H9 (cell line): ENCODE measurements at regions not wholly inside any gene's neighbourhood (a gene's known extent, or its start where the extent isn't known, plus 50 kb on each side); places are given as distances from the start of the nearest gene placed in this dataset.

Experiments used
- DNase-seq: peaks from one replicate; pipeline ENCODE4 v3.0.0-alpha.2; 2017
- H2AFZ ChIP-seq: one replicate; pipeline ENCODE4 v1.6.1; 2013; ENCODE audit warnings: mild to moderate bottlenecking, low read length, control low read depth, moderate library complexity
- H2AK5ac ChIP-seq: 2 replicates; pipeline ENCODE4 v1.6.1; 2013; ENCODE audit warnings: low read length, control low read depth, mixed read lengths; ENCODE audit not compliant: insufficient read length
- H2BK120ac ChIP-seq: one replicate; pipeline ENCODE4 v1.6.1; 2013; ENCODE audit warnings: low read depth, mild to moderate bottlenecking, low read length, control low read depth, inconsistent platforms; ENCODE audit not compliant: poor library complexity, severe bottlenecking
- H2BK12ac ChIP-seq: 2 replicates; pipeline ENCODE4 v1.6.1; 2013; ENCODE audit warnings: low read length, control low read depth, mixed read lengths, low read depth; ENCODE audit not compliant: insufficient read length
- H2BK15ac ChIP-seq: 2 replicates; pipeline ENCODE4 v1.6.1; 2013; ENCODE audit warnings: low read depth, low read length, control low read depth
- H2BK20ac ChIP-seq: one replicate; pipeline ENCODE4 v1.6.1; 2013; ENCODE audit warnings: low read depth, mild to moderate bottlenecking, low read length, control low read depth, inconsistent platforms; ENCODE audit not compliant: poor library complexity, severe bottlenecking
- H2BK5ac ChIP-seq: 2 replicates; pipeline ENCODE4 v1.6.1; 2013; ENCODE audit warnings: low read length, control low read depth, mixed read lengths; ENCODE audit not compliant: insufficient read length
- H3K14ac ChIP-seq: 2 replicates; pipeline ENCODE4 v1.6.1; 2013; ENCODE audit warnings: low read length, control low read depth; ENCODE audit not compliant: insufficient read depth
- H3K18ac ChIP-seq: 2 replicates; pipeline ENCODE4 v1.6.1; 2013; ENCODE audit warnings: low read depth, mild to moderate bottlenecking, mixed read lengths, low read length, control low read depth; ENCODE audit not compliant: insufficient read length
- H3K23ac ChIP-seq: 2 replicates; pipeline ENCODE4 v1.6.1; 2013; ENCODE audit warnings: low read length, control low read depth, mixed read lengths, low read depth; ENCODE audit not compliant: insufficient read length
- H3K23me2 ChIP-seq: 2 replicates; pipeline ENCODE4 v1.6.1; 2013; ENCODE audit warnings: low read depth, mild to moderate bottlenecking, mixed read lengths, low read length, control low read depth; ENCODE audit not compliant: insufficient read length, poor library complexity, severe bottlenecking
- H3K27ac ChIP-seq: 2 replicates; pipeline ENCODE4 v1.5.1; 2013; ENCODE audit warnings: low read length, control low read depth, mixed read lengths, low read depth; ENCODE audit not compliant: insufficient read length
- H3K27me3 ChIP-seq: 2 replicates; pipeline ENCODE4 v1.6.1; 2013; ENCODE audit warnings: low read length, control low read depth, inconsistent platforms; ENCODE audit not compliant: insufficient read depth
- H3K4ac ChIP-seq: 2 replicates; pipeline ENCODE4 v1.6.1; 2013; ENCODE audit warnings: low read depth, mild to moderate bottlenecking, control low read depth, inconsistent platforms, low read length, moderate library complexity
- H3K4me1 ChIP-seq: 2 replicates; pipeline ENCODE4 v1.6.1; 2013; ENCODE audit warnings: low read length, control low read depth, inconsistent platforms; ENCODE audit not compliant: insufficient read depth
- H3K4me2 ChIP-seq: 2 replicates; pipeline ENCODE4 v1.6.1; 2013; ENCODE audit warnings: low read length, control low read depth, mixed read lengths; ENCODE audit not compliant: insufficient read length, insufficient read depth
- H3K56ac ChIP-seq: 2 replicates; pipeline ENCODE4 v1.6.1; 2013; ENCODE audit warnings: low read depth, mild to moderate bottlenecking, mixed read lengths, low read length, control low read depth; ENCODE audit not compliant: insufficient read length
- H3K79me1 ChIP-seq: 2 replicates; pipeline ENCODE4 v1.6.1; 2013; ENCODE audit warnings: low read depth, mild to moderate bottlenecking, moderate library complexity, low read length, control low read depth, inconsistent platforms; ENCODE audit not compliant: insufficient read depth, poor library complexity, severe bottlenecking
- H3K79me2 ChIP-seq: 2 replicates; pipeline ENCODE4 v1.6.1; 2013; ENCODE audit warnings: low read length, control low read depth, inconsistent platforms; ENCODE audit not compliant: insufficient read depth
- H3K9ac ChIP-seq: 2 replicates; pipeline ENCODE4 v1.6.1; 2013; ENCODE audit warnings: low read length, control low read depth, mixed read lengths; ENCODE audit not compliant: insufficient read length; ENCODE audit errors: extremely low read depth
- H3K9me3 ChIP-seq: one replicate; pipeline ENCODE4 v1.6.1; 2013; ENCODE audit warnings: low read depth, low read length, inconsistent platforms; ENCODE audit not compliant: control insufficient read depth
- H3T11ph ChIP-seq: one replicate; pipeline ENCODE4 v1.6.1; 2013; ENCODE audit warnings: mild to moderate bottlenecking, low read length, control low read depth, inconsistent platforms
- H4K20me1 ChIP-seq: one replicate; pipeline ENCODE4 v1.6.1; 2013; ENCODE audit not compliant: control insufficient read depth, insufficient read length, insufficient read depth
- H4K5ac ChIP-seq: 2 replicates; pipeline ENCODE4 v1.6.1; 2013; ENCODE audit warnings: low read depth, mild to moderate bottlenecking, mixed read lengths, low read length, control low read depth; ENCODE audit not compliant: insufficient read length
- H4K8ac ChIP-seq: replicated peaks from 2 replicates; pipeline ENCODE4 v1.6.1; 2013; ENCODE audit warnings: low read length, control low read depth, mixed read lengths, low read depth; ENCODE audit not compliant: insufficient read length
- H4K91ac ChIP-seq: 2 replicates; pipeline ENCODE4 v1.6.1; 2013; ENCODE audit warnings: low read depth, mild to moderate bottlenecking, moderate library complexity, mixed read lengths, low read length, control low read depth; ENCODE audit not compliant: insufficient read length
- H3K27ac Mint-ChIP-seq, 3 experiments: 2 replicates in 2 of 3; 3 replicates in 1 of 3; pipeline ENCODE4 v1.8.0; 2020 to 2021; ENCODE audit warnings: mixed read lengths in 3 of 3, mild to moderate bottlenecking in 1 of 3, moderate library complexity in 1 of 3
- H3K27me3 Mint-ChIP-seq: 2 replicates; pipeline ENCODE4 v1.8.0; 2021; ENCODE audit warnings: low read depth, mild to moderate bottlenecking, moderate library complexity, mixed read lengths
- H3K36me3 Mint-ChIP-seq, 3 experiments: 2 replicates in 2 of 3; 3 replicates in 1 of 3; pipeline ENCODE4 v1.8.0; 2020 to 2021; ENCODE audit warnings: low read depth in 3 of 3, mixed read lengths in 3 of 3; ENCODE audit not compliant: insufficient read depth in 1 of 3
- H3K4me1 Mint-ChIP-seq, 2 experiments: 2 replicates each; pipeline ENCODE4 v1.8.0; 2020; ENCODE audit warnings: mixed read lengths in 2 of 2
- H3K4me3 Mint-ChIP-seq, 2 experiments: 2 replicates in 1 of 2; 3 replicates in 1 of 2; pipeline ENCODE4 v1.8.0; 2020 to 2021; ENCODE audit warnings: mild to moderate bottlenecking in 2 of 2, mixed read lengths in 2 of 2, moderate library complexity in 1 of 2
- H3K9me3 Mint-ChIP-seq, 2 experiments: 2 replicates in 1 of 2; 3 replicates in 1 of 2; pipeline ENCODE4 v1.8.0; 2020; ENCODE audit warnings: mild to moderate bottlenecking in 2 of 2, mixed read lengths in 2 of 2, moderate library complexity in 1 of 2
- CTCF ChIP-seq: fragments of 200-600 bp; sonication (generic); conservative IDR thresholded peaks from 3 replicates; pipeline ENCODE4 v1.8.0; 2021; ENCODE audit warnings: antibody characterized with exemption, mild to moderate bottlenecking
- WGBS: extraction: QIAGEN DNeasy Blood & Tissue Kit; methylation state at CpG from one replicate; pipeline ENCODE4 v1.1.7; 2013; ENCODE audit warnings: missing lambda C conversion rate, low lambda C conversion rate, mixed read lengths; ENCODE audit not compliant: insufficient read length; ENCODE audit errors: extremely low coverage; 5-methylcytosine and 5-hydroxymethylcytosine counted together

GRCh38 chr14:97058589-97058988, 261.4 kb downstream of the VRK1 start:
- H3K56ac ChIP-seq, result no peak overlapping the region
- H3K9me3 ChIP-seq, result no peaks in the 10 kb centered on the region
- no peaks in the 10 kb centered on the region for H3K79me1 ChIP-seq
- Mint-ChIP-seq H3K27ac (no peak overlapping the region), H3K9me3 (peaks cover 0 to 3% of the 10 kb centered on the region in 2 experiments; a peak in 1 of 5 replicates), H3K36me3 (no peaks in the 10 kb centered on the region; a peak in 1 of 7 replicates), H3K4me1 (peaks cover 6% of the 10 kb centered on the region in 2 experiments), H3K27me3 (peaks cover 1% of the 10 kb centered on the region; the same call in 1 of the 2 replicates), H3K4me3 (no peak overlapping the region)
- no peak overlapping the region for H2AK5ac ChIP-seq
- DNase-seq, result no peak
- no peaks in the 10 kb centered on the region for H3K79me2 ChIP-seq
- H3K4ac ChIP-seq, result no peak overlapping the region
- no peaks in the 10 kb centered on the region for H3K27me3 ChIP-seq
- H4K5ac ChIP-seq, result no peak overlapping the region
- H2BK12ac ChIP-seq, result no peak overlapping the region
- H3K4me1 ChIP-seq, result no peaks in the 10 kb centered on the region
- no peak overlapping the region for H3K9ac ChIP-seq
- no peak overlapping the region for H3K14ac ChIP-seq
- no peak overlapping the region for H3K18ac ChIP-seq
- no peaks in the 10 kb centered on the region for H3K23me2 ChIP-seq
- no peak overlapping the region for H2BK5ac ChIP-seq
- no peak overlapping the region for H3K27ac ChIP-seq
- H3K4me2 ChIP-seq, result no peak overlapping the region
- H4K8ac ChIP-seq, result no peak overlapping the region
- H4K20me1 ChIP-seq, result no peaks in the 10 kb centered on the region
- no peak overlapping the region for H4K91ac ChIP-seq
- no peak overlapping the region for H2BK120ac ChIP-seq
- no peak overlapping the region for H3K23ac ChIP-seq
- no peak overlapping the region for H2BK20ac ChIP-seq
- H2AFZ ChIP-seq, result no peak overlapping the region
- no peak overlapping the region for H3T11ph ChIP-seq
- TF ChIP-seq CTCF, result no peak
- H2BK15ac ChIP-seq, result no peak overlapping the region
- no CpG with 5 or more reads among the region's 2 CpGs for WGBS
